Prostate gland (tissue), 2 donors: ENCODE measurements at regions not wholly inside any gene's neighbourhood (a gene's known extent, or its start where the extent isn't known, plus 50 kb on each side); places are given as distances from the start of the nearest gene placed in this dataset.

Source experiments
- POLR2A ChIP-seq: fragments of 450-650 bp; IDR thresholded peaks from one replicate; pipeline ENCODE4 v1.6.1; 2016; ENCODE audit warnings: antibody characterized with exemption, mild to moderate bottlenecking
- POLR2AphosphoS5 ChIP-seq: sonication (generic); formaldehyde crosslinking; IDR thresholded peaks from one replicate; pipeline ENCODE4 v1.6.1; 2017; ENCODE audit warnings: antibody characterized with exemption
- TF ChIP-seq, protein P1 (sequence below), 4 experiments: fragments of 200-600 bp in 2 of 4; fragments of 450-650 bp in 2 of 4; sonication (generic) in 2 of 4; IDR thresholded peaks; 1 replicate in 3 of 4; 2 replicates in 1 of 4; pipeline ENCODE4 v1.5.1; 2016 to 2019; ENCODE audit warnings: antibody characterized with exemption in 4 of 4, mild to moderate bottlenecking in 2 of 4, moderate library complexity in 2 of 4

DNA sequence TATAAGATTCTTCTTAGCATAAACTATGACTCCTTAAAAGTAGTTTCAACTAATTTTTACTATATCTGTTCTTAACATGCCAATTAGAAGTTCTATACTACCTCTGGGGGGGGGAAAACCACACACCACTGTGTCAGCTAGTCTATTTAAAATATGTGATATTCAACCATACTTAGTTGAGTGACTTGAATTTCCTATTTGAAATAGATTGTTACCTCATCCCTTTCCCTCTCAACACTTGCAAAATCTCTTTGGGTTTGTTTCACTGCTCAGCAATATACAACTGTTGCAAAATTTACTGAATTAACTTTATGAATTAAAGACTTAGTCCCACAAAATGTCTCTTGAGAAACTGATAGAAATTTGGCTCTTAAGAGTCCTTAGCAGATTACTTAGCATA, 151.1 kb upstream of the POU5F2 start:
- TF ChIP-seq, protein P1, sequence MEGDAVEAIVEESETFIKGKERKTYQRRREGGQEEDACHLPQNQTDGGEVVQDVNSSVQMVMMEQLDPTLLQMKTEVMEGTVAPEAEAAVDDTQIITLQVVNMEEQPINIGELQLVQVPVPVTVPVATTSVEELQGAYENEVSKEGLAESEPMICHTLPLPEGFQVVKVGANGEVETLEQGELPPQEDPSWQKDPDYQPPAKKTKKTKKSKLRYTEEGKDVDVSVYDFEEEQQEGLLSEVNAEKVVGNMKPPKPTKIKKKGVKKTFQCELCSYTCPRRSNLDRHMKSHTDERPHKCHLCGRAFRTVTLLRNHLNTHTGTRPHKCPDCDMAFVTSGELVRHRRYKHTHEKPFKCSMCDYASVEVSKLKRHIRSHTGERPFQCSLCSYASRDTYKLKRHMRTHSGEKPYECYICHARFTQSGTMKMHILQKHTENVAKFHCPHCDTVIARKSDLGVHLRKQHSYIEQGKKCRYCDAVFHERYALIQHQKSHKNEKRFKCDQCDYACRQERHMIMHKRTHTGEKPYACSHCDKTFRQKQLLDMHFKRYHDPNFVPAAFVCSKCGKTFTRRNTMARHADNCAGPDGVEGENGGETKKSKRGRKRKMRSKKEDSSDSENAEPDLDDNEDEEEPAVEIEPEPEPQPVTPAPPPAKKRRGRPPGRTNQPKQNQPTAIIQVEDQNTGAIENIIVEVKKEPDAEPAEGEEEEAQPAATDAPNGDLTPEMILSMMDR (IDR thresholded peaks at IDR 0.05): no peak
- TF ChIP-seq POLR2A (no peak), POLR2AphosphoS5 (no peak)
